RPMI8226 (cell line): ENCODE measurements at regions not wholly inside any gene's neighbourhood (a gene's known extent, or its start where the extent isn't known, plus 50 kb on each side); places are given as distances from the start of the nearest gene placed in this dataset.
"Not testable (repeated sequence)": the region's sequence is repeated elsewhere in the genome, so short reads cannot be mapped to it uniquely, and the experiment has no call there.

ENCODE experiments used
- DNase-seq: peaks from one replicate; pipeline ENCODE4 v3.0.0-alpha.2; 2015

- no peak for DNase-seq
Measured at GRCh38 chr19:28726533-28727479, 486.1 kb downstream of the UQCRFS1 start.

DNA sequence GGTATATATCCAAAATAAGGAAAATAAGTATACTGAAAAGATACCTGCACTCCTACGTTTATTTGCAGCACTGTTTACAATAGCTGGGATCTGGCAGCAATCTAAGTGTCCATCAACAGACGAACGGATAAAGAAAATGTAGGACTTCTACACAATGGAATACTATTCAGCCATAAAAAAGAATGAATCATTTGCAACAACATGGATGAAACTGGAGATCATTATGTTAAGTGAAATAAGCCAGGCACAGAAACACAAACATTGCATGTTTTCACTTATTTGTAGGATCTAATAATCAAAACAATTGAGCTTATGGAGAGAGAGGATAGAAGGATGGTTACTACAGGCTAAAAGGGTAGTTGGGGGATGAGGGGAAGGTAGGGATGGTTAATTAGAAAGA, 494.0 kb downstream of the UQCRFS1 start:
- no peak for DNase-seq

GRCh38 chr19:28715157-28715556, 497.8 kb downstream of the UQCRFS1 start:
- no peak for DNase-seq

GRCh38 chr19:28711411-28711810, 501.5 kb downstream of the UQCRFS1 start:
- no peak for DNase-seq

- DNase-seq: peak; percentile 77
Measured at GRCh38 chr19:28710278-28710677, 502.7 kb downstream of the UQCRFS1 start.

- DNase-seq: no peak
Measured at GRCh38 chr19:28706693-28707092, 506.3 kb downstream of the UQCRFS1 start.

DNA sequence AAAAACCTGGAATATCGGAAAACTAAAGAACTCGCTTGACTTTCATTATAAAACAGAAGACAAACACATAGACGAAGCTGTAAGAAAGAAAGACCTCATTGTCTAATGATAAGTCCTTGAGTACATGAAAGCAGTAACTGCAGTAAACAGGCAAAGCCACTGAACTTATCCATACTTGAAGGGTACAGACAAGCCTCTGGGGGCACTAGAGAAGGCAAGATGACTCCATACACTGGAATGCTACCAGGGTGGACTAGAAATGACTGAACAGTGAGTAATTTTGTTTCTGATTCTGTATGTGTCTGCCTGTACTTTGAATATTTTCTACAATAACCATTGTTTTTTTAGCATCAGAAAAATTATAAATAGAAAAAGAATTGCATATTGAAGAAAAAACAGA, 507.9 kb downstream of the UQCRFS1 start:
- peak; percentile 25 for DNase-seq

- no peak for DNase-seq
Measured at GRCh38 chr19:28703400-28703956, 509.5 kb downstream of the UQCRFS1 start.

GRCh38 chr19:28701491-28701890, 511.5 kb downstream of the UQCRFS1 start:
- DNase-seq: no peak

DNA sequence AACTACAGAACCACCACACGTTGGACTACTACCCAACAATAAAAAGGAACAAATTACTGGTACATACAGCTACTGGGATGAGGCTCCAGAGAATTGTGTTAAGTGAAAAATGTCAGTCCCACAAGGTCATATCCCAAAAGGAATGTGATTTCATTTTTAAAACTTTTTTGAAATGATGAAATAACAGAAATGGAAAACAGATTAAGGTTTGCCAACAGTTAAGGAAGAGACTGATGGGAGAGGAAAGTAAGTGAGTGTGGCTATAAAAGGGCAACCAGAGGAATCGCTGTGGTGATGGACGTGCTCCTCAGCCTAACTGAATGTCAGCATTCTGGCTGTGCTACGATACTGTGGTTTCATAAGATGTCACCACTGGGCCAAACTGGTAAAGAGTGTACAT, 512.8 kb downstream of the UQCRFS1 start:
- no peak for DNase-seq

GRCh38 chr19:28697308-28697707, 515.6 kb downstream of the UQCRFS1 start:
- DNase-seq: no peak

DNA sequence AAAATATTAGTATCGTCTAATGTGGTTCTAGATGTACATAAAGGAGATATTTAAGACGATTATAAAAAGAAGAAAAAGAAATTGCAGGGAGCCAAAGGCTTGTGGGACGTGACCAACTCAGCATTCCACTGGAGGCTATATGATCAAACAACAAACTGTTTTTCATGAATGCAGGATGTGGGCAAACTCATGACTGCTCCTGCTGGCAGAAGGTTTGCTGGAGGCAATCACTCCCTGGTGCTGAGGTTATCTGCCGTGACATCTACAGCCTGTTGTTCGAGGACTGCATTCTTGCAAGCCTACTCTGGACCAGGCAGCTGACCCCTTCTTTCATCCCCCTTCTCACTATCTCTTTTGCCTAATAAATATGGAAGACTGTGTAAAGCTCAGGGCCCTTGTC, 518.1 kb downstream of the UQCRFS1 start:
- no peak for DNase-seq

DNA sequence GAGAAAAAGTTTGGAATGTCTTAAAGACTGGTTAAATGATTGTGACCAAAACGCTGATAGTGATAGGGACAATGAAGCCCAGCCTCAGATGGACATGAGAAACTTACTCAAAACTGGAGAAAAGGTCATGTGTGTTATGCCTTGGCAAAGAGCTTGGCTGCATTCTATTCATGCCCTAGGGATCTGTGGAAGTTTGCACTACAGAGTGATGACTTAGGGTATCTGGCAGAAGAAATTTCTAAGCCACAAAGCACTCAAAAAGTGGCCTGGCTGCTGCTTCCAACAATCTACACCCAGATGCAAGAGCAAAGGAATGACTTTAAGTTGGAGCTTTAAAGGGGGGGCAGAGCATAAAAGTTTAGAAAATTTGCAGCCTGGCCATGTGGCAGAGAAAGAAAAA, 521.3 kb downstream of the UQCRFS1 start:
- DNase-seq: no peak

- DNase-seq: not testable (repeated sequence)
Measured at GRCh38 chr19:28689464-28689863, 523.5 kb downstream of the UQCRFS1 start.

GRCh38 chr19:28687296-28687695, 525.7 kb downstream of the UQCRFS1 start:
- DNase-seq: no peak

DNA sequence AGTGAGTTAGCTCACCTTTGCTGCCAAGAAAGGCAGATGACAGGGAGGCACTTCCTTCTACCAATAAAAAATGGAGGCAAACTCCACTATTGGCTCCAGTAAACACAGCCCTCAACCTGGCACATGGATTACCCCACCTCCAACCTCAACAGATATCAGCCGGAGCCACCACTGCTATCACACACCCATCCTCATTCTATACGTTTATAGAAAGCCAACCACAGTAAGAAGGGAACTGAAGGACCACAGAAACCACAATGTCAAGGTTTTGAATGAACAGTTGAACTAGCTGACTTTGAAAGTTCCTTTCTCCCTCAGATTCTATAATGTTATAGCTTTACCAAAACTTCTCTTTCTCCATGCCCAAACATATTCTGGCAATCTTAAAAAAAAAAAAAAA, 526.2 kb downstream of the UQCRFS1 start:
- DNase-seq: no peak

- DNase-seq: no peak
Measured at GRCh38 chr19:28685802-28686201, 527.1 kb downstream of the UQCRFS1 start.

DNA sequence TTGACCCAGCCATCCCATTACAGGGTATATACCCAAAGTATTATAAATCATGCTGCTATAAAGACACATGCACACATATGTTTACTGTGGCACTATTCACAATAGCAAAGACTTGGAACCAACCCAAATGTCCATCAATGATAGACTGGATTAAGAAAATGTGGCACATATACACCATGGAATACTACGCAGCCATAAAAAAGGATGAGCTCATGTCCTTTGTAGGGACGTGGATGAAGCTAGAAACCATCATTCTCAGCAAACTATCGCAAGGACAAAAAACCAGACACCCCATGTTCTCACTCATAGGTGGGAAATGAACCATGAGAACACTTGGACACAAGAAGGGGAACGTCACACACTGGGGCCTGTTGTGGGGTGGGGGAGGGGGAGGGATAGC, 527.9 kb downstream of the UQCRFS1 start:
- not testable (repeated sequence) for DNase-seq

DNA sequence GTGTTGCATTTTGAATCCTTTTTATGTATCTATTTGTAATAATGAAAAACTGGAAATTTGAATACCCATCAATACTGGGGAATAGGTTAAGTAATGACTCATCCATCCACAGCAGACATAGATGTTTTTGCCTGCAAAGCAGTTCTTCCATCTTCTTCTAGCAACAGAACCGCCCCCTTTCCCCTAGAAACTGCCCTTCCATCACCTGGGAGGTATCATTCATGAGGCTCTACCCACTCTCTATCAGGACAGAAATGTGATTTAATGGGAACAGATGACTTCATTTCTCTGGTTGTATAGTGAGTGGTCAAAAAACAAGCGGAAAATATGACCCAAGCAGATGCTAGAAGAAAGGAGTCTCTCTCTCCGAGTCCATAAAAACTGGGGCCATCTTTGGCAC, 532.8 kb downstream of the UQCRFS1 start:
- no peak for DNase-seq

DNA sequence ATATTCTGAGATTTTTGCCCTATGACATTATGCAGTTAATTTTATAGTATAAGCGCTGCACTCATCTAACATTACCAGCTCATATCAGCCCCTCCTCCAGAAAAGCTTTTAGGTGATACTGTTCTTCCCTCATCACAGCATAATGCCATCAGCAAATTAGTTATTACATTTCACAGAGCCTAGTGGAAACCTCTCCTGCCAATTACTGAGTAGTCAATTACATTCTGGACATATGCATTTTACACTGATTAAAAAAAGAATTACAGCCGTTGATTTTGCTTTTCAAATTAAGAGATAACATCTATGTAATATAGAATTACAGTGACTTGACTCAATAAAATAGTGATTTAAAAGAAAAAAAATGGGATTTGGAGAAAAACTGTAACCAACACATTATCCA, 542.1 kb downstream of the UQCRFS1 start:
- no peak for DNase-seq

GRCh38 chr19:28669804-28670203, 543.1 kb downstream of the UQCRFS1 start:
- no peak for DNase-seq

DNA sequence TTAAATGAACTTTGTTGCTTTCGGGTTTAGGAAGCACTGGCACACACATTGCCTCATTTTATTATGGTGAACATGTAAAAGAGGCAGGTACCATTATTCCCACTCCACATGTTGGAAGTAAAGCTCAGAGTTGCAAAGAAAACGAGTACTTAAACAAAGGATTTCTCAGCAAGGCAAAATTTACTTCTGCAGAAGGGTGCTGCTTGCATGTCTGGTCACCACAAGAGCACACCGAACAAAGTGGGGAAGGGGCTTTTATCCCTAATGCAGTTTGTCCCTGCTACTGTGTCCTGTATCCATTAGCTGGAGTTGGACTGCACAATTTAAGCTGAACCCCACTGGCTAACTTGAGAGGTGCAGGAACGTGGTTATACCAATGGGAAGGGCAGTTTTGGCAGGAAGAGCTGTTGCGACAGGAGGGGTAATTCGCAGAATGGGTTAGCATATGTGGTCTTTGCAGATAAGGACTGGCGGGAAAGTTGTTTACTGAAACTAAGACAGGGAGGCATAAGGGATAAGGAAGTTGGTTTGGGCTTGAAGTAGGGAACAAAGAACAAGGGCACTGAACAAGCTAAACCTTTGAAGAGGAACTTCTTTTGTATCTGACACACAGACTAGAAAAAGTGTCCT, 545.5 kb downstream of the UQCRFS1 start:
- DNase-seq: no peak

- no peak for DNase-seq
Measured at GRCh38 chr19:28665748-28666147, 547.2 kb downstream of the UQCRFS1 start.

GRCh38 chr19:28656644-28657043, 556.3 kb downstream of the UQCRFS1 start:
- no peak for DNase-seq
